ENCODE measurements at regions not wholly inside any gene's neighbourhood (a gene's known extent, or its start where the extent isn't known, plus 50 kb on each side); places are given as distances from the start of the nearest gene placed in this dataset.

DNA sequence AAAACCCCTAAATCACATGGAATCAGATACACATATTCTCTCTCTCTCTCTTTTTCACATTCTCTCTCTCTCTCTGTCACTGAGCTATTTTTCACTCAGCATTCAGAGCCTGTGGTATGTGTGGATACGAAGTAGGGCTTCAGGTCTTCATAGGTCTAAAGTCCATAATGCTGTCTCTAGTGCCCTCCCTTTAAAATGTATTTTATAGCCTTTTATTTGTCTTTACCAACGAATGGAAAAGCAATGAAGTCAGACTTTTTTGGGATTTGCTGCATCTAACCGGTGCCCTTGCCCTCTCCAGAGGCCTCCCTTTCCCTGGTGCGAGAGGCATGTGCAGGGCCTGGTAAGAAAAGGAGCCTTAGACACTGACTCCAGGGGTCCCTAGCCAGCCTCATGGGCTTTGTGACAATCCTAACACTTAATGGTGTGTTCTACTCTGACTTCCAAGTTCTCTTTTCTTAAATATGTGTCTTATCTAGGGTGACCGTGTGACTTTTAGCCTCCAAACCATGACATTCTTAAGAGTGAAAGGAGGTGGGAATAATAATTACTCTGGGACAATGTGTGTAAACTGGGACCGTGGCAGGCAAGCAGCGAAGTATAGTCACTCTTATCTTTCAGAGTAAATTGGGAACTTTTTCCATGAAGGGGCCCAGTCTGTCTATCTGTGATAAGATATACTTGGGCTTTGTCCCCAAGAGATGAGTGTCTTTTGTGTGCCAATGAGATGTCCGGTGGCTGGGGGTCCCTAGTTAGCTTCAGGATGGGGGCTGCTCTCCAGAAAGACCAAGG, 101.1 kb downstream of the B3GNT2 start (continued):
- TF ChIP-seq, protein P1, sequence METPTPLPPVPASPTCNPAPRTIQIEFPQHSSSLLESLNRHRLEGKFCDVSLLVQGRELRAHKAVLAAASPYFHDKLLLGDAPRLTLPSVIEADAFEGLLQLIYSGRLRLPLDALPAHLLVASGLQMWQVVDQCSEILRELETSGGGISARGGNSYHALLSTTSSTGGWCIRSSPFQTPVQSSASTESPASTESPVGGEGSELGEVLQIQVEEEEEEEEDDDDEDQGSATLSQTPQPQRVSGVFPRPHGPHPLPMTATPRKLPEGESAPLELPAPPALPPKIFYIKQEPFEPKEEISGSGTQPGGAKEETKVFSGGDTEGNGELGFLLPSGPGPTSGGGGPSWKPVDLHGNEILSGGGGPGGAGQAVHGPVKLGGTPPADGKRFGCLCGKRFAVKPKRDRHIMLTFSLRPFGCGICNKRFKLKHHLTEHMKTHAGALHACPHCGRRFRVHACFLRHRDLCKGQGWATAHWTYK (CRISPR knock-in tag; IDR thresholded peaks at IDR 0.05): no peak
- TF ChIP-seq ZSCAN29 (IDR thresholded peaks at IDR 0.05) (no peak), TAF7 (tag; IDR thresholded peaks at IDR 0.05) (no peak), IFI16 (CRISPR knock-in tag; IDR thresholded peaks at IDR 0.05) (no peak), ZNF280B (CRISPR knock-in tag; IDR thresholded peaks at IDR 0.05) (no peak), ZNF23 (CRISPR knock-in tag; IDR thresholded peaks at IDR 0.05) (no peak), ZNF589 (CRISPR knock-in tag; IDR thresholded peaks at IDR 0.05; ENCODE audit: low read depth) (no peak), SRSF3 (IDR thresholded peaks at IDR 0.05; ENCODE audit: insufficient read depth, low read length) (no peak), MEF2A (IDR thresholded peaks at IDR 0.05; ENCODE audit: control insufficient read depth, low read depth, low read length) (no peak), MTF1 (CRISPR knock-in tag; IDR thresholded peaks at IDR 0.05; ENCODE audit: borderline replicate concordance) (no peak), NR2C1 (IDR thresholded peaks at IDR 0.05) (no peak), NR2C1 (tag; IDR thresholded peaks at IDR 0.05) (no peak), ZNF449 (CRISPR knock-in tag; IDR thresholded peaks at IDR 0.05) (no peak), TBL1XR1 (IDR thresholded peaks at IDR 0.05; ENCODE audit: low read length in 2 of 2) (peak in 1 of 2 experiments; percentile 75; a peak in 1 of 4 replicates), ATF1 (CRISPR knock-in tag; IDR thresholded peaks at IDR 0.05) (no peak), ATF1 (tag; IDR thresholded peaks at IDR 0.05) (no peak)
- TF ChIP-seq, protein P2, sequence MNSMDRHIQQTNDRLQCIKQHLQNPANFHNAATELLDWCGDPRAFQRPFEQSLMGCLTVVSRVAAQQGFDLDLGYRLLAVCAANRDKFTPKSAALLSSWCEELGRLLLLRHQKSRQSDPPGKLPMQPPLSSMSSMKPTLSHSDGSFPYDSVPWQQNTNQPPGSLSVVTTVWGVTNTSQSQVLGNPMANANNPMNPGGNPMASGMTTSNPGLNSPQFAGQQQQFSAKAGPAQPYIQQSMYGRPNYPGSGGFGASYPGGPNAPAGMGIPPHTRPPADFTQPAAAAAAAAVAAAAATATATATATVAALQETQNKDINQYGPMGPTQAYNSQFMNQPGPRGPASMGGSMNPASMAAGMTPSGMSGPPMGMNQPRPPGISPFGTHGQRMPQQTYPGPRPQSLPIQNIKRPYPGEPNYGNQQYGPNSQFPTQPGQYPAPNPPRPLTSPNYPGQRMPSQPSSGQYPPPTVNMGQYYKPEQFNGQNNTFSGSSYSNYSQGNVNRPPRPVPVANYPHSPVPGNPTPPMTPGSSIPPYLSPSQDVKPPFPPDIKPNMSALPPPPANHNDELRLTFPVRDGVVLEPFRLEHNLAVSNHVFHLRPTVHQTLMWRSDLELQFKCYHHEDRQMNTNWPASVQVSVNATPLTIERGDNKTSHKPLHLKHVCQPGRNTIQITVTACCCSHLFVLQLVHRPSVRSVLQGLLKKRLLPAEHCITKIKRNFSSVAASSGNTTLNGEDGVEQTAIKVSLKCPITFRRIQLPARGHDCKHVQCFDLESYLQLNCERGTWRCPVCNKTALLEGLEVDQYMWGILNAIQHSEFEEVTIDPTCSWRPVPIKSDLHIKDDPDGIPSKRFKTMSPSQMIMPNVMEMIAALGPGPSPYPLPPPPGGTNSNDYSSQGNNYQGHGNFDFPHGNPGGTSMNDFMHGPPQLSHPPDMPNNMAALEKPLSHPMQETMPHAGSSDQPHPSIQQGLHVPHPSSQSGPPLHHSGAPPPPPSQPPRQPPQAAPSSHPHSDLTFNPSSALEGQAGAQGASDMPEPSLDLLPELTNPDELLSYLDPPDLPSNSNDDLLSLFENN (IDR thresholded peaks at IDR 0.05; ENCODE audit: low read depth in 2 of 2, low read length in 2 of 2): no peak
- TF ChIP-seq, protein P3, sequence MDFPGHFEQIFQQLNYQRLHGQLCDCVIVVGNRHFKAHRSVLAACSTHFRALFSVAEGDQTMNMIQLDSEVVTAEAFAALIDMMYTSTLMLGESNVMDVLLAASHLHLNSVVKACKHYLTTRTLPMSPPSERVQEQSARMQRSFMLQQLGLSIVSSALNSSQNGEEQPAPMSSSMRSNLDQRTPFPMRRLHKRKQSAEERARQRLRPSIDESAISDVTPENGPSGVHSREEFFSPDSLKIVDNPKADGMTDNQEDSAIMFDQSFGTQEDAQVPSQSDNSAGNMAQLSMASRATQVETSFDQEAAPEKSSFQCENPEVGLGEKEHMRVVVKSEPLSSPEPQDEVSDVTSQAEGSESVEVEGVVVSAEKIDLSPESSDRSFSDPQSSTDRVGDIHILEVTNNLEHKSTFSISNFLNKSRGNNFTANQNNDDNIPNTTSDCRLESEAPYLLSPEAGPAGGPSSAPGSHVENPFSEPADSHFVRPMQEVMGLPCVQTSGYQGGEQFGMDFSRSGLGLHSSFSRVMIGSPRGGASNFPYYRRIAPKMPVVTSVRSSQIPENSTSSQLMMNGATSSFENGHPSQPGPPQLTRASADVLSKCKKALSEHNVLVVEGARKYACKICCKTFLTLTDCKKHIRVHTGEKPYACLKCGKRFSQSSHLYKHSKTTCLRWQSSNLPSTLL (IDR thresholded peaks at IDR 0.05): no peak
